Right lobe of liver (tissue), 6 donors: ENCODE measurements at regions not wholly inside any gene's neighbourhood (a gene's known extent, or its start where the extent isn't known, plus 50 kb on each side); places are given as distances from the start of the nearest gene placed in this dataset.

Experiments used
- ATAC-seq, 4 donors: fragments of 200-7000 bp; cut with Tn5 transposase; one replicate each; pipeline ENCODE4 v1.9.1; 2020; ENCODE audit warnings: mild to moderate bottlenecking in 4 of 4, moderate library complexity in 4 of 4
- DNase-seq, 3 donors: peaks; one replicate each; pipeline ENCODE4 v3.0.0-alpha.2; 2020
- H3K27ac ChIP-seq, 3 donors: fragments of 200-600 bp; one replicate each; pipeline ENCODE4 v1.8.0; 2022
- H3K27me3 ChIP-seq, 2 donors: fragments of 200-600 bp; one replicate each; pipeline ENCODE4 v1.8.0; 2022
- H3K36me3 ChIP-seq, 4 donors: fragments of 200-600 bp; sonication (generic) in 1 of 4; one replicate each; pipeline versions ENCODE4 v1.5.1 to v1.8.0; 2017 to 2022; ENCODE audit warnings: control low read depth in 1 of 4
- H3K4me1 ChIP-seq, 4 donors: fragments of 200-600 bp; sonication (generic) in 1 of 4; one replicate each; pipeline versions ENCODE4 v1.5.1 to v1.8.0; 2017 to 2022; ENCODE audit warnings: control low read depth in 1 of 4
- H3K4me3 ChIP-seq, 3 donors: fragments of 200-600 bp; one replicate each; pipeline ENCODE4 v1.8.0; 2022
- H3K9me3 ChIP-seq, 4 donors: fragments of 200-600 bp; sonication (generic) in 1 of 4; one replicate each; pipeline versions ENCODE4 v1.5.1 to v1.8.0; 2017 to 2022; ENCODE audit warnings: control low read depth in 1 of 4
- CTCF ChIP-seq, 4 donors: fragments of 200-600 bp in 3 of 4; fragments of 450-650 bp in 1 of 4; IDR thresholded peaks; one replicate each; pipeline versions ENCODE4 v1.5.1 to v1.8.0; 2016 to 2022; ENCODE audit warnings: antibody characterized with exemption in 4 of 4, mild to moderate bottlenecking in 2 of 4
- POLR2A ChIP-seq: fragments of 450-650 bp; IDR thresholded peaks from one replicate; pipeline ENCODE4 v1.6.1; 2017; ENCODE audit warnings: antibody characterized with exemption, mild to moderate bottlenecking
- WGBS: methylation state at CpG from one replicate; pipeline ENCODE4 v1.1.6; 2018; ENCODE audit warnings: low coverage, low lambda C conversion rate; ENCODE audit not compliant: insufficient coverage; ENCODE audit errors: missing lambda C conversion rate; 5-methylcytosine and 5-hydroxymethylcytosine counted together
- intact Hi-C, 2 donors: fragments of 100-400 bp; cut with DNase I; formaldehyde crosslinking; loops; one replicate each; pipeline versions ENCODE4 v1.11.2 to v1.14.1; 2022
- donor health status: DM: no; HTN: yes; CAD: no.
- donor health status: DM: no; HTN: no; CAD: no.
- donor health status: DM: no; HTN: no; CAD: no.
- donor health status: DM: no; HTN: yes; CAD: no.
- donor health status: DM: no; HTN: yes; CAD: no.

- Histone ChIP-seq H3K4me3 (no peak overlapping the region), H3K9me3 (no peaks in the 10 kb centered on the region), H3K36me3 (no peaks in the 10 kb centered on the region), H3K27me3 (no peaks in the 10 kb centered on the region), H3K27ac (no peak overlapping the region), H3K4me1 (no peaks in the 10 kb centered on the region)
- TF ChIP-seq POLR2A (no peak), CTCF (IDR thresholded peaks at IDR 0.05) (no peak)
- intact Hi-C loops: no loop called here
- DNase-seq: no peak
- no peak for ATAC-seq
Observed at GRCh38 chr3:87448558-87448957, 172.2 kb upstream of the POU1F1 start.

- ATAC-seq: no peak
- no peak for TF ChIP-seq POLR2A
- no peak for TF ChIP-seq CTCF (IDR thresholded peaks at IDR 0.05)
- WGBS: 37% methylated on average over 4 of the region's 5 CpGs
Observed at GRCh38 chr3:87446849-87447387, 170.5 kb upstream of the POU1F1 start.

GRCh38 chr3:87442470-87442869 is 166.1 kb upstream of the POU1F1 start:
- 52% methylated on average over 3 of the region's 3 CpGs for WGBS
- TF ChIP-seq POLR2A: no peak
- TF ChIP-seq CTCF (IDR thresholded peaks at IDR 0.05): no peak
- Histone ChIP-seq H3K36me3 (no peaks in the 10 kb centered on the region), H3K4me3 (no peak overlapping the region), H3K9me3 (no peaks in the 10 kb centered on the region), H3K27ac (no peak overlapping the region), H3K4me1 (no peaks in the 10 kb centered on the region), H3K27me3 (no peaks in the 10 kb centered on the region)
- intact Hi-C loops: no loop called here
- DNase-seq: no peak
- no peak for ATAC-seq

More at GRCh38 chr3:87446849-87447387, 170.5 kb upstream of the POU1F1 start:
- H3K4me1 ChIP-seq: no peaks in the 10 kb centered on the region
- no peak overlapping the region for H3K27ac ChIP-seq
- no peaks in the 10 kb centered on the region for H3K27me3 ChIP-seq
- intact Hi-C loops: no loop called here
- no peak for DNase-seq
- no peak overlapping the region for H3K4me3 ChIP-seq
- no peaks in the 10 kb centered on the region for H3K9me3 ChIP-seq
- no peaks in the 10 kb centered on the region for H3K36me3 ChIP-seq

GRCh38 chr3:87437765-87438164 is 161.4 kb upstream of the POU1F1 start:
- ATAC-seq (no peak), DNase-seq (no peak)
- no peak for TF ChIP-seq CTCF (IDR thresholded peaks at IDR 0.05)
- TF ChIP-seq POLR2A: no peak
- 24% methylated on average over 1 of the region's 1 CpG for WGBS
- H3K27ac ChIP-seq: no peak overlapping the region
- no peak overlapping the region for H3K4me3 ChIP-seq
- H3K4me1 ChIP-seq: no peaks in the 10 kb centered on the region
- no peaks in the 10 kb centered on the region for H3K36me3 ChIP-seq
- intact Hi-C loops: no loop called here
- no peaks in the 10 kb centered on the region for H3K27me3 ChIP-seq
- H3K9me3 ChIP-seq: no peaks in the 10 kb centered on the region
